Effector memory CD4-positive, alpha-beta T cell (primary cell): ENCODE measurements at regions not wholly inside any gene's neighbourhood (a gene's known extent, or its start where the extent isn't known, plus 50 kb on each side); places are given as distances from the start of the nearest gene placed in this dataset.

Experiments used
- DNase-seq, 3 donors: peaks; one replicate each; pipeline ENCODE4 v3.0.0-alpha.2; 2020
- H3K27ac ChIP-seq: 2 replicates; pipeline ENCODE4 v1.7.0; 2013; ENCODE audit warnings: mild to moderate bottlenecking, low read length, moderate library complexity; ENCODE audit not compliant: insufficient read depth, poor library complexity, severe bottlenecking
- H3K27me3 ChIP-seq: replicated peaks from 2 replicates; pipeline ENCODE4 v1.7.0; 2013; ENCODE audit warnings: mild to moderate bottlenecking, low read length; ENCODE audit not compliant: insufficient read depth, control insufficient read depth, poor library complexity, severe bottlenecking
- H3K36me3 ChIP-seq: 2 replicates; pipeline ENCODE4 v1.7.0; 2013; ENCODE audit warnings: mild to moderate bottlenecking, low read length, moderate library complexity; ENCODE audit not compliant: control insufficient read depth, insufficient read depth
- H3K4me1 ChIP-seq: 2 replicates; pipeline ENCODE4 v1.7.0; 2013; ENCODE audit warnings: low read length, mild to moderate bottlenecking; ENCODE audit not compliant: control insufficient read depth, insufficient read depth, poor library complexity, severe bottlenecking
- H3K4me3 ChIP-seq: 2 replicates; pipeline ENCODE4 v1.7.0; 2013; ENCODE audit warnings: low read length, low read depth, mild to moderate bottlenecking; ENCODE audit not compliant: insufficient read depth, poor library complexity, severe bottlenecking
- H3K9me3 ChIP-seq: 2 replicates; pipeline ENCODE4 v1.7.0; 2013; ENCODE audit warnings: mild to moderate bottlenecking, low read length, moderate library complexity; ENCODE audit not compliant: control insufficient read depth

GRCh38 chr3:159221335-159221734 is 419.5 kb downstream of the MFSD1 start:
- H3K27me3 ChIP-seq: no peaks in the 10 kb centered on the region
- no peaks in the 10 kb centered on the region for H3K36me3 ChIP-seq
- H3K4me1 ChIP-seq: no peaks in the 10 kb centered on the region
- no peak for DNase-seq
- H3K4me3 ChIP-seq: no peak overlapping the region
- H3K9me3 ChIP-seq: no peaks in the 10 kb centered on the region
- no peak overlapping the region for H3K27ac ChIP-seq

- DNase-seq: no peak
- Histone ChIP-seq H3K4me1 (no peaks in the 10 kb centered on the region), H3K27me3 (no peaks in the 10 kb centered on the region), H3K9me3 (no peaks in the 10 kb centered on the region), H3K4me3 (no peak overlapping the region), H3K36me3 (no peaks in the 10 kb centered on the region), H3K27ac (no peak overlapping the region)
Measured at GRCh38 chr3:159229116-159229680, 427.3 kb downstream of the MFSD1 start.

- H3K4me1 ChIP-seq: no peaks in the 10 kb centered on the region
- H3K27ac ChIP-seq: no peak overlapping the region
- DNase-seq: no peak
- H3K27me3 ChIP-seq: no peaks in the 10 kb centered on the region
- no peaks in the 10 kb centered on the region for H3K9me3 ChIP-seq
- H3K4me3 ChIP-seq: no peak overlapping the region
- H3K36me3 ChIP-seq: no peaks in the 10 kb centered on the region
Measured at GRCh38 chr3:159232966-159233365, 431.1 kb downstream of the MFSD1 start.

GRCh38 chr3:159233734-159234133 is 431.9 kb downstream of the MFSD1 start:
- no peak for DNase-seq
- Histone ChIP-seq H3K27ac (no peak overlapping the region), H3K4me1 (no peaks in the 10 kb centered on the region), H3K9me3 (no peaks in the 10 kb centered on the region), H3K4me3 (no peak overlapping the region), H3K27me3 (no peaks in the 10 kb centered on the region), H3K36me3 (no peaks in the 10 kb centered on the region)

GRCh38 chr3:159234306-159234705 is 432.5 kb downstream of the MFSD1 start:
- no peak for DNase-seq
- H3K4me1 ChIP-seq: no peaks in the 10 kb centered on the region
- no peaks in the 10 kb centered on the region for H3K9me3 ChIP-seq
- H3K27ac ChIP-seq: no peak overlapping the region
- H3K36me3 ChIP-seq: no peaks in the 10 kb centered on the region
- no peaks in the 10 kb centered on the region for H3K27me3 ChIP-seq
- H3K4me3 ChIP-seq: no peak overlapping the region

- Histone ChIP-seq H3K27ac (no peak overlapping the region), H3K9me3 (no peaks in the 10 kb centered on the region), H3K4me3 (no peak overlapping the region), H3K4me1 (no peaks in the 10 kb centered on the region), H3K36me3 (no peaks in the 10 kb centered on the region), H3K27me3 (no peaks in the 10 kb centered on the region)
- DNase-seq: no peak
Measured at GRCh38 chr3:159236321-159236720, 434.5 kb downstream of the MFSD1 start.

- Histone ChIP-seq H3K9me3 (no peaks in the 10 kb centered on the region), H3K4me3 (no peak overlapping the region), H3K36me3 (no peaks in the 10 kb centered on the region), H3K27ac (no peak overlapping the region), H3K27me3 (no peaks in the 10 kb centered on the region), H3K4me1 (no peaks in the 10 kb centered on the region)
- DNase-seq: no peak
Measured at GRCh38 chr3:159237226-159237625, 435.4 kb downstream of the MFSD1 start.

- no peak for DNase-seq
- Histone ChIP-seq H3K9me3 (no peaks in the 10 kb centered on the region), H3K4me3 (no peak overlapping the region), H3K27ac (no peak overlapping the region), H3K27me3 (no peaks in the 10 kb centered on the region), H3K36me3 (no peaks in the 10 kb centered on the region), H3K4me1 (no peaks in the 10 kb centered on the region)
Measured at GRCh38 chr3:159238646-159239045, 436.8 kb downstream of the MFSD1 start.

GRCh38 chr3:159239059-159239458 is 437.2 kb downstream of the MFSD1 start:
- no peak overlapping the region for H3K27ac ChIP-seq
- H3K36me3 ChIP-seq: no peaks in the 10 kb centered on the region
- no peak overlapping the region for H3K4me3 ChIP-seq
- H3K9me3 ChIP-seq: no peaks in the 10 kb centered on the region
- no peaks in the 10 kb centered on the region for H3K27me3 ChIP-seq
- no peaks in the 10 kb centered on the region for H3K4me1 ChIP-seq
- no peak for DNase-seq

GRCh38 chr3:159244933-159245332 is 443.1 kb downstream of the MFSD1 start:
- Histone ChIP-seq H3K27ac (no peak overlapping the region), H3K36me3 (no peaks in the 10 kb centered on the region), H3K4me3 (no peak overlapping the region), H3K4me1 (no peaks in the 10 kb centered on the region), H3K27me3 (no peaks in the 10 kb centered on the region), H3K9me3 (no peaks in the 10 kb centered on the region)
- no peak for DNase-seq
